ENCODE measurements at regions not wholly inside any gene's neighbourhood (a gene's known extent, or its start where the extent isn't known, plus 50 kb on each side); places are given as distances from the start of the nearest gene placed in this dataset.

DNA sequence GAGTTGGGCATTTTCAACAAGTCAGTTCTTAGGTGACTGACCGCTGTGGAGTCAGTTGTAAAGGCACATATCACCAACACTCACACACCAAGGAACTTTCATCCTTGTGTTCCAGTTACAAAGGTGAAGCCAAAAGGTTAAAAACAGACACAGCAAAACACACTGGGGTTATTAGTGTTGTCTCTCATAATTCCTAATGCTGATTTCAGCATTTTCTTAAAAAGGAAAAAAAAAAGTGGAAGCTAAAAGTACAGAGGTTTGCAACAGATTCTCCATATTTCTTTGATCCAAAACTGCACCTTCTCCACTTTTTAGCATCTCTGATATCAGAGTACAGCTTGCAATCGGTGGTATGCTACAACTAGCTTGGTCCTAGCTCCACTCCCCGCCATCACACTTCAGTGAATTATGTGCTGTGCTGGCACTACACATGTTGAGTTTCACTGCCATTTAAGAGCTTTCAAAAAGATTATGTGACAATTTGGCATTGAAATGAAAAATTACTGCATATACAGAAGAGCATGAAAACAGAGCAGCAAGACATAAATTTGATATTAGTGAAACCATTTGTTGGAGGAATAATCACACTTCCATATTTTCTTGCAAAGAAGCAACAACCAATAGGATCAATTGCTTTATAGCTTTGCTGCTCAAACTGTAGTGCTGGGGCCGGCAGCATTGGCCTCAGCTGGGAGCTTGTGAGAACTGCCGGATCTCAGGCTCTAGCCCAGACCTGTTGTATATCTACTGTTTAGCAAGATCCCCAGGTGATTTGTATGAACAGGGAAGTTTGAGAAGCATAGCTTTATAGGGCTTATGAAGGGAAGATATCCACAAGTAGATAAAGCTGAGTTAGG lies 62.3 kb upstream of the DAPL1 start:
- DNase-seq: no peak

DNA sequence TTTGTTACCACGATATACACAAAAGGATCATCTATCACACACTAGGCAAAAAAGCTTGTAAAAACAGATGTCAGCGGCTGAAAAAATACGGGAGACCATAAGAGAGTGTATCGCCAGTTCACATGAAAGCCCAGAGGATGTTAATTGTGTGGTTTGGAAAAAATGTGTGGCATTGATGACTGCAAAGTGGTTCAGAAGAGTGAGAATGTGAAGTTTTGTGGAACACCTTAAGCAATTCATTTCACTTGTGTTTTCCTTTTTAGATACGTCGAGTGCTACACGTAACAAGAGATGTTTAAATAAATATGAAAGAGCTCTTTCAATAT lies 61.7 kb upstream of the DAPL1 start:
- DNase-seq: no peak

DNA sequence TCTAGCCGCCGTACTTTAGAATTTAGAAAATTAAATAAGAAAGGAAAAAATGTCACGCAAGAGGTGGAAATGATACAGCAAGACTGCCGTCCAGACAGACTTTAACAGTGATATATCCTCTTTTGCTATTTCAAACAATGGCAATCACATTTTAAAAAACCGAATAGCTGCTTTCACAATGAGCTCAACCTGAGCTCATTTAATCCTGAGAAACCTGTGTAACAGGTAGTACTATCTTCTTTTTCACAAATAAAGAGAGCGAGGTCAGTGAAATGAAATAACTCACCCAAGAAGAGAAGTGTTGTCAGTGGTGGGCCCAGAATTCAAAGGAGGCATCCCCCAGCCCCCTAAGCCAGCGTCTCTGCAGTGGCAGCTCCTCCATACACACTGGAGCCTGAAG lies 60.7 kb upstream of the DAPL1 start:
- DNase-seq: no peak

DNA sequence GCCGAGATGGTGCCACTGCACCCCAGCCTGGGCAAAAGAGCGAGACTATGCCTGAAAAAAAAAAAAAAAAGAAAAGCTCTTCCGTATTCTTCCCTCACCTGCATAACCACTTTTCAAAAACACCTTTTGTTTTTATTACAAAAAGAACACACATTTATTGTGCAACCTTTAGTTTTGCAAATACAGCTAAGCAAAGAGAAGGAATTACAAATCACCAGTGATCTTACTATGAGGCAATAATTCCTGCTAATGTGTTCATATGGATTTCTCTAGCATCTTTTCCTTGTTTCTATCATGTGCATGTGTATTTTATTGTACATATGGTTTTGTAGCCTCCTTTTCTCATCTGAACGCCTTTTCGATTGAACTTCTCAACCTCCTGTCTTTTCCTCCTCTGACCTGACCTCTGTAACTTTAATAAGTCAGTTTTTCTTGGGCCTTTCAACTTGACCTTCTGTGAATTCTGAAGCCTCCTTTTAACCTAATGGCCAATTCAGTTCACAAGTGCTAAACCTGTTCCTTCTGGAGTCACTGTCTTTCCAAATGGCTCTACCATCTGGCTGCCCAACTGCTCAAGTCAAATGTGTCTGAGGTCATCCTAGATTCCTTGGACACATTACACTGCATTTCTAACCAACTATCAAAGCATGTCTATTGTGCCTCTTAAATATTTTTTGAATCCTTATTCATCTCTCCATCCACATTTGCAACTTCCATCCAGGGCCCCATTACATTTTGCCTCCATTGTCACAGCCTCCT lies 59.1 kb upstream of the DAPL1 start:
- no peak for DNase-seq

DNA sequence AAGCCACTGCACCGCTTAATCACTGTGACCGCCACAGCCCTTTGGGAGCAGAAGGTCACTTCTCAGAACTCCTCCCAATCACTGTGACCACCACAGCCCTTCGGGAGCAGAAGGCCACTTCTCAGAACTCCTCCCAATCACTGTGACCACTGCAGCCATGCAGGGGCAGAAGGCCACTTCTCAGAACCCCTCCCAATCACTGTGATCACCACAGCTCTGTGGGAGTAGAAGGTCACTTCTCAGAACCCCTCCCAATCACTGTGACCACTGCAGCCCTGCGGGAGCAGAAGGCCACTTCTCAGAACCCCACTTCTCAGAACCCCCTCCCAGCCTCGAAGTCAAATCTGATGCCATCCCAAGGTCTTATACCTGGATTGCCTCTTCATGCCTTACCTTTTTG lies 56.8 kb upstream of the DAPL1 start:
- no peak for DNase-seq

DNA sequence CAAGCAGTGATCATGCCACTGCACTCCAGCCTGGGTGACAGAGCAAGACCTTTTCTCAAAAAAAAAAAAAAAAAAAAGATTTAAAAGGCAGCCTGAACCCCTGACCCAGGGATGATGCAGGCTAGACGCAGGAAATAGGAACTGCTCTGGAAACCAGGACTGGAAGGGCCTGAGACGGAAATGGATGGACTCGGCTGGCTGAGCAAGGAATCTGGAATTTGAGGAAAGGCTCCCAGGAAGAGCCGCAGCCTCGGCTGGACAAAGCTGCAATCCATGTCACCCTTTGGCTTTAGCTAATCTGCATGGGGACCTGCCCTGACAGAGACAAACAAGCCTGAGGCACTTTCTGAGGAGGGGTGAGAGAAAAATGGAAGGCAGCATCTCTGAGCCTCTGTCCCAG lies 55.0 kb upstream of the DAPL1 start:
- DNase-seq: no peak

DNA sequence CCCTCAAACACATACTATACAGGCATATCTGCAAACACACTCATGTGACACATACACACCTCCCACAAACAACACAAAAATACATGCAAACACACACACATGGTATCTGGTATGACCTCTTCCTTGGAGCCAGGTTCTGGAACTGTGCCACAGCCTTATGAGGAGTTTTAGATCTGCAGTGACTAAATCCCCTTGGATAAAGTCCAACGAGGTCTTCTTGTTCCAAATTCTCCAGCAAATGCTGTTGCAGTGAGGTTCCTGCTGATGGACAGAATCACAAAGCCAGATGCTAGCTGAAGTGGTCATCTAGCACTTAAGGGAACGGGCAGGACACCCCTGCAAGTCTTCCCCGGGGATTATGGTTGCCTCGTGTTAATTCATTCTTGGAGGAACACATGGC lies 54.5 kb upstream of the DAPL1 start:
- DNase-seq: no peak

DNA sequence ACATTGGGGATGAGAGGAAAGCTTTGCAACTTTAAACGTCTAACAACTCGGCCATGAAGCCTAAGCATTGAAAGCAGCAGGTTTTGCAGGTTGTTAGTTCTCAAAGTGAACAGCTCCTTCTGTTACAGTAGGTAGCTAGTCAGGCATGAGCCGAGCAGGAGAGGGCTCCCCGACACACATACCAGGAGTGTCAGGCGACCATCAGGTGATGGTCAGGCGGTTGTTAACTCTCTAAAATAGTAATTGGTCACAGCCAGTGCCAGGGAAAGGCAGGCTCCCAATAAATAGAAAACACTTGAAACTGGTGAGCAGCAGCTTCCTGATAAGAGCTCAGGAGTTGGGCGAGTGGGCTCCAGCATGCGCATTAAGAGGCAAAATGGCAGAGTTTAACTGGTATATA lies 53.5 kb upstream of the DAPL1 start:
- no peak for DNase-seq

DNA sequence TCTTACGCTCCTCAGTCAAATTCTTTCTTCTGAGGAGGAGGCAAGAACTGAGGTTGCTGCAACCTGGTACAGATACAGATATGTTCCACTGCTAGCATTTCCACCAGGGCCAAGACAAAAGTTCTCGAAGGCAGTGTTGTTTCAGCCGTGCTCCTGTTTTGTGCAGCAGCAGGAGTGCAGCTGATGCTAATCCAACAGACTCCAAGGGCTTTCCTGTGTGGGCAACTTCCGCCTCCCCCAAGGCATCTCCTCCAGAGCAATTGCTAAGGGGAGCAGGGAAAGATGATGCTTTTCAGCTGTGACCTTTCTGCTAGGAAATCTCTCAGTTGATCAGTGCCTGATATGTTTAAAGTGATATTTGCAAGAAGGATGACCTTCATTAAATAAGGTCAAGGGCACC lies 52.6 kb upstream of the DAPL1 start:
- no peak for DNase-seq

DNA sequence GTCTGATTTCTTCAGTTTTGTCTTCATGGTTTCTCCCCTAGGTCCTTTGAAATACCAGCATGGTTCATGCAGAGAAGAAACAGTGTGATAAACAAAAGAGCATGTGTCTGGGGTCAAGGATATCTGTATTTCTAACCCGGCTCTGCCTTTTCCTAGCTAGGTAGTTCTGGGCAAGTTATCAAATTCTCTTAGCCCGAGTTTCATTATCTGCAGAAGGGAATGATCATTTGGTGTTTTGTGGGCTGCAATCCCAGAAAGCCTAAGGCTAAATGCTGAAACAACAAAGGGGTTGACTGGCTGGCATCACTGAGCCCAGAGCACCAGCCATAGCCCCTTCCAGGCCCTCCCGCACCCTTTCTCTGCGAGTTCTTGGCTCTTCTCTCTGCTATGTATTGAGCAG lies 51.7 kb upstream of the DAPL1 start:
- DNase-seq: no peak

DNA sequence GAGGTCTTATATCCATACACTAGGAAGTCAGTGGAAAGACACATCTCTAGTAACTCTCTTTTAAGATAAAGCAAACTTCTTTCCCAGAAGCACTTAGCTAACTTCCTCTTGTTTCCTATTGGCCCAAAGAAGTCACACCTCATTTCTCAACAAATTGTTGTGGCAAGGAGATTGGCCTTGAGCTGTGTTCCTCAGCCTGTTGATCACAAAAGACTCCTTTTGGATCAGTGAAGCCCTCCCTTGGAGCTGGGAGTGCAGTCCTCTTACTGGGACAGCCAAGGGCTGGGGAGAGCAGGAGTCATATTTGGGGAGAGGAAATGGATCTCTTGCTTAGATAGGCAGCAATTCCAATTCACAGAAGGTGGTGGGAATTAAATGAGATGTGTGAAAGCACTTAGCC lies 51.2 kb upstream of the DAPL1 start:
- no peak for DNase-seq

DNA sequence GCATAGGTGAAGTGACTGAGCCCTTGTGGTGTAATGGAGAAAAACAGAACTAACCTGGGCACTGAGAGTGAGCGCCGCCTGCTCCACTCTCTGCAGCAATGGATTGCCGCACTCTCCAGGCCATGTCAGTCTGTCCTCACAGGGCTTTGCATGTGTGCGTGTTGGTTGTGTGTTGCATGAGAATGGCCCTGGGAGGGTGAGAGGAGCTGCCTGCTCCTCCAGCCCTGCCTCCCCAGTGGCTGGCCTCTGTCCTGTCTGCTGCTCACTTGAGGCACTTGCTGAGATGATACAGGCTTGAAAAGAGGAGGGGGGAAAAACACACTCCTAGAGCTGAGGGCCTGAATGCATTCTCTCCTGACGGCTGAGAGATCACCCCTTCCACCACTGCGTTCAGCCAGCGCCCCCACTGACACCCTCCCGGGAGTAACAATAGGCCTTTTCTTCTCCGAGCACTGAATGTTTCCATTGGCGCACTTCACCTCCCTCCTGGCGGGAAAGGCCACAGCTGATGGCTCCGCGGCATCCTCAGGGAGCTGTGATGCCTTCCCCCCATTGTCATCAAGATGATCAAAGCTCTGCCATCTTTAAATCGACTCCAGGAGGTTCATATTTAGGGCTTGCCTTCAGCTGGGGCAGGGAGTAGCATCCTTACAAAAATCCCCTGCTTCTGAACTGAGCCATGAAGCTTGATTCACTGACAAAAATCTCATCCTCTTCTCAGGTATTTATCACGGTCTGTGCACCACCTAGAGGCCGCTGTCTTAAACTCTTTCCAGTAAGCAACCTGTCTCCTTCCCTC lies 49.9 kb upstream of the DAPL1 start:
- peak; percentile 22 for DNase-seq
